Neural crest cell (in vitro differentiated cells): ENCODE measurements at regions not wholly inside any gene's neighbourhood (a gene's known extent, or its start where the extent isn't known, plus 50 kb on each side); places are given as distances from the start of the nearest gene placed in this dataset.
"Not testable (repeated sequence)": the region's sequence is repeated elsewhere in the genome, so short reads cannot be mapped to it uniquely, and the experiment has no call there.

ENCODE experiments used
- DNase-seq: peaks from one replicate; pipeline ENCODE4 v3.0.0; 2021; ENCODE audit warnings: low read depth, mixed read lengths, low spot score
- H3K27ac Mint-ChIP-seq: one replicate; pipeline ENCODE4 v1.8.0; 2021; ENCODE audit warnings: mild to moderate bottlenecking, mixed read lengths; ENCODE audit not compliant: unreplicated experiment
- H3K27me3 Mint-ChIP-seq: 2 replicates; pipeline ENCODE4 v1.8.0; 2021; ENCODE audit warnings: low read depth, mild to moderate bottlenecking, mixed read lengths
- H3K36me3 Mint-ChIP-seq: 2 replicates; pipeline ENCODE4 v1.8.0; 2021; ENCODE audit warnings: low read depth, mild to moderate bottlenecking, mixed read lengths
- H3K4me1 Mint-ChIP-seq: 2 replicates; pipeline ENCODE4 v1.8.0; 2021; ENCODE audit warnings: mixed read lengths
- H3K4me3 Mint-ChIP-seq: one replicate; pipeline ENCODE4 v1.8.0; 2021; ENCODE audit warnings: mild to moderate bottlenecking, mixed read lengths
- H3K9me3 Mint-ChIP-seq: 2 replicates; pipeline ENCODE4 v1.8.0; 2021; ENCODE audit warnings: mixed read lengths
- CTCF ChIP-seq: fragments of 200-600 bp; sonication (generic); conservative IDR thresholded peaks from 2 replicates; pipeline ENCODE4 v1.5.0; 2021; ENCODE audit warnings: antibody characterized with exemption, mild to moderate bottlenecking

DNA sequence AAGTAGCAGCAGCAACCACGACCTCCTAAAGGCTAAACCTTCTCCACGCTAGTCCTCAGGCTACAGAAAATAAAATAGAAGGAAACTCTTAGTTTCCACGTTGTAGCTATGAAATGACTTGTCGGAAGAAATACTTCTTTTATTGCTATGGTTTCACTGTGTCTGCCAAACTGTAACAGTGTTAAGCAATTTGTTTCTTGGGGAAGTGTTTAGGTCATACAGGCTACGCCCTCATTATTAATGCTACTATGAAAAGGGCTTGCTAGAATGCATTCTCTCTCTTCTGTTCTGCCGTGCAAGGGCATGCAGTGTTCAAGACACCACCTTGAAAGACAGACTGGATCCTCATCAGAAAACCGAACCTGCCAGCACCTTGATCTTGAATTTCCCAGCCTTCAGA, 462.7 kb downstream of the PLOD2 start:
- H3K9me3 Mint-ChIP-seq, result no peaks in the 10 kb centered on the region
- H3K4me1 Mint-ChIP-seq, result peaks cover 11% of the 10 kb centered on the region

DNA sequence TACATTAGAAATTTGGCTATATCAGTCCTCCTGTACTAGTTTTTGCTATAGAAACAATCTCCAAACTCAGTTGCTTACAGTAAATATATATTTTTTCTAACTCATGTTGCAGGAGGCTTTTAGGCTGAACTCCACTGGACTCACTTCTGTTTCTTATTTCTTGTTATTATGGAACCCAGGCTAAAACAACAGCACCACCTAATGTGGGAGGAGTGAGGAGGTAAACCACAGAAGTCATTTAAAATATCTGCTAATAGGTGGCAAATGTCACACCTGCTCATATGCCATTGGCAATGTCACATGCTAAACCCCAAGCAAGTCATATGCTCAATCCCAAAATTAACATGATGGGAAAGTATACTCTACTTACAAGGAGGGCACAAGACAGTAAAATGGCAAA, 462.2 kb downstream of the PLOD2 start:
- Mint-ChIP-seq H3K27me3 (no peaks in the 10 kb centered on the region), H3K27ac (no peak overlapping the region), H3K36me3 (no peaks in the 10 kb centered on the region), H3K4me1 (peaks cover 11% of the 10 kb centered on the region), H3K4me3 (no peak overlapping the region), H3K9me3 (no peaks in the 10 kb centered on the region)
- no peak for TF ChIP-seq CTCF
- DNase-seq, result no peak

More for the DNA sequence above, 462.7 kb downstream of the PLOD2 start:
- no peak overlapping the region for H3K27ac Mint-ChIP-seq
- H3K36me3 Mint-ChIP-seq, result no peaks in the 10 kb centered on the region
- H3K4me3 Mint-ChIP-seq, result no peak overlapping the region
- TF ChIP-seq CTCF, result no peak
- no peak for DNase-seq
- H3K27me3 Mint-ChIP-seq, result no peaks in the 10 kb centered on the region

DNA sequence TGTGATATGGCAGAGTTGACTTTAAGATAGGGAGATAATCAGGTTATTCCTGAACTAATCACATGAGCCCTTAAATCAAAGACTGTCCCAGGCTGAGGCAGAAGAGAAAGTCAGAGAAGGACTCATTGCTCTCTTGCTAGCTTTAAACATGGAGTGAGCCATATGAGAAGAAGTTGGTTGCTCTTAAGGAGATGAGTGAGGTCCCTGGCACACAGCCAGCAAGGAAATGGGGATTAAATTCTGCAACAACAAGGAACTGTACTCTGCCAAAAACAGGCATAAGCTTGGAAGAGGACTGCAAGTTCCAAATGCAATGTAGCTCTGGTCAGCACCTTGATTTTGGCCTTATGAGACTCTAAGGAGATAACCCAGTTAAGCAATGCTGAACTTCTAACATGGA, 457.0 kb downstream of the PLOD2 start:
- no peak for DNase-seq
- H3K27me3 Mint-ChIP-seq, result no peaks in the 10 kb centered on the region
- H3K27ac Mint-ChIP-seq, result no peak overlapping the region
- no peaks in the 10 kb centered on the region for H3K9me3 Mint-ChIP-seq
- H3K4me1 Mint-ChIP-seq, result peaks cover 6% of the 10 kb centered on the region
- H3K4me3 Mint-ChIP-seq, result no peak overlapping the region
- H3K36me3 Mint-ChIP-seq, result peaks cover 2% of the 10 kb centered on the region
- TF ChIP-seq CTCF, result no peak

DNA sequence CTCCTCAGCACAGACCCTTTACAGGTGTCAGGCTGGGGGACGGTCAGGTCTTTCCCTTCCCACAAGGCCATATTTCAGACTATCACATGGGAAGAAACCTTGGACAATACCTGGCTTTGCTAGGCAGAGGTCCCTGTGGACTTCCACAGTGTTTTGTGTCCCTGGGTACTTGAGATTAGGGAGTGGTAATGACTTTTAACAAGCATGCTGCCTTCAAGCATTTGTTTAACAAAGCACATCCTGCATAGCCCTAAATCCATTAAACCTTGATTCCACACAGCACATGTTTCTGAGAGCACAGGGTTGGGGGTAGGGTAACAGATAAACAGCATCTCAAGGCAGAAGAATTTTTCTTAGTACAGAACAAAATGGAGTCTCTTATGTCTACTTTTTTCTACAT, 451.2 kb downstream of the PLOD2 start:
- DNase-seq, H3K27me3 Mint-ChIP-seq, H3K4me3 Mint-ChIP-seq, H3K4me1 Mint-ChIP-seq, H3K27ac Mint-ChIP-seq: not testable (repeated sequence)
- peaks cover 12% of the 10 kb centered on the region for H3K9me3 Mint-ChIP-seq
- H3K36me3 Mint-ChIP-seq, result peaks cover 19% of the 10 kb centered on the region

DNA sequence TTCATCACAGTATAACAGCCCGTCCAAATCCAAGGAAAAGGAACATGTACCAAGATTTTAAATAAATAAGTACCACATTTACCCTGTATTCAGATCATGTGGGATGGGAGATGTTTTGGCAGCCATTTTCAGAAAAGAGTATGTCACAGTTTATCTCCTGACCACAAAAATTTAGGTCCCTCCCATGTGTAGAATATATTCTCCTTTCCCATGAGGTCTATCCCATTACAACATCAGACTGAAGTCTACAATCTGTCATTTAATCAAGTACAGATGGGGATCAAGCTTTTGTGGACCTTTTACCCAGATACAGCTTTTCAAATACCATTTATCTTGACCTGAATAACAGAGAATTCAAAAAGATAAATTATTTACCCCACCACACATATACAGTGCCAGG, 444.5 kb downstream of the PLOD2 start:
- no peaks in the 10 kb centered on the region for H3K27me3 Mint-ChIP-seq
- DNase-seq, result no peak
- H3K36me3 Mint-ChIP-seq, result peaks cover 6% of the 10 kb centered on the region
- H3K4me3 Mint-ChIP-seq, result no peak overlapping the region
- H3K27ac Mint-ChIP-seq, result no peak overlapping the region
- peaks cover 9% of the 10 kb centered on the region for H3K9me3 Mint-ChIP-seq
- no peak for TF ChIP-seq CTCF
- H3K4me1 Mint-ChIP-seq, result peaks cover 6% of the 10 kb centered on the region

DNA sequence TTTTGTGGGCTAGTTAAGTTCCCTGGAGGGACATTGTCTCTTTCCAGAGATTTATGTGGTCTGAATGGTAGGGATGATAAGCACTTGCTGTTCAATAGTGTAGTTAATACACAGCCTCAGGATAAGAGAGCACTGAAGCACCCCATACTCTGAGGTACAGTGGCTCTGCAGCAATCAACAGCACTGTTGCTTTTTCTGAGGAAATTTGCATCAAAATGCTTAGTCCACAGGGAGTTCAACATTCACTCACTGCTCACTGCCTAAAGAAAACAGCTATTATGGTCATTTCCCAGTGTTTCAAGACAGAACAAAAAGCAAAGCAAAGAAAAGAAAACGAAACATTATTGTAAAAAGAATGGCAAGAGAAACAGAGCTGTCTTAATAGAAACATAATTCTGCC, 441.9 kb downstream of the PLOD2 start:
- Mint-ChIP-seq H3K4me1 (peaks cover 6% of the 10 kb centered on the region), H3K36me3 (no peaks in the 10 kb centered on the region), H3K27me3 (no peaks in the 10 kb centered on the region), H3K4me3 (no peak overlapping the region), H3K27ac (no peak overlapping the region), H3K9me3 (peaks cover 4% of the 10 kb centered on the region)
- no peak for DNase-seq
- TF ChIP-seq CTCF, result no peak
